Tibial artery (tissue), 4 donors: ENCODE measurements at regions not wholly inside any gene's neighbourhood (a gene's known extent, or its start where the extent isn't known, plus 50 kb on each side); places are given as distances from the start of the nearest gene placed in this dataset.

Experiments used
- DNase-seq, 2 donors: peaks; one replicate each; pipeline ENCODE4 v3.0.0-alpha.2; 2019
- H3K27ac ChIP-seq, 2 donors: fragments of 200-600 bp; sonication (generic) in 1 of 2; 1 replicate in 1 of 2; 2 replicates in 1 of 2; pipeline ENCODE4 v1.5.1; 2018 to 2019; ENCODE audit warnings: mild to moderate bottlenecking in 1 of 2
- H3K27me3 ChIP-seq, 2 donors: fragments of 200-600 bp; sonication (generic) in 1 of 2; one replicate each; pipeline versions ENCODE4 v1.5.1 to v1.6.0; 2016 to 2019
- H3K36me3 ChIP-seq, 3 donors: fragments of 200-600 bp; sonication (generic) in 2 of 3; one replicate each; pipeline ENCODE4 v1.5.1; 2016 to 2019; ENCODE audit warnings: mild to moderate bottlenecking in 2 of 3
- H3K4me1 ChIP-seq, 4 donors: fragments of 200-600 bp; sonication (generic) in 2 of 4; 1 replicate in 3 of 4; 2 replicates in 1 of 4; pipeline ENCODE4 v1.5.1; 2016 to 2019
- H3K4me3 ChIP-seq, 2 donors: fragments of 200-600 bp; sonication (generic) in 1 of 2; 1 replicate in 1 of 2; 2 replicates in 1 of 2; pipeline ENCODE4 v1.5.1; 2018 to 2019; ENCODE audit warnings: mild to moderate bottlenecking in 2 of 2
- H3K9me3 ChIP-seq, 3 donors: fragments of 200-600 bp; sonication (generic) in 1 of 3; one replicate each; pipeline ENCODE4 v1.5.1; 2016 to 2019
- intact Hi-C: fragments of 100-400 bp; cut with DNase I; formaldehyde crosslinking; loops from one replicate; pipeline ENCODE4 v1.15.0; 2023; ENCODE audit warnings: low total_unique reads
- TF ChIP-seq, protein P1 (sequence below), 2 experiments: fragments of 200-600 bp in 1 of 2; fragments of 450-650 bp in 1 of 2; IDR thresholded peaks; one replicate each; pipeline ENCODE4 v1.5.1; 2017 to 2019; ENCODE audit warnings: antibody characterized with exemption in 2 of 2, mild to moderate bottlenecking in 1 of 2, moderate library complexity in 1 of 2

DNA sequence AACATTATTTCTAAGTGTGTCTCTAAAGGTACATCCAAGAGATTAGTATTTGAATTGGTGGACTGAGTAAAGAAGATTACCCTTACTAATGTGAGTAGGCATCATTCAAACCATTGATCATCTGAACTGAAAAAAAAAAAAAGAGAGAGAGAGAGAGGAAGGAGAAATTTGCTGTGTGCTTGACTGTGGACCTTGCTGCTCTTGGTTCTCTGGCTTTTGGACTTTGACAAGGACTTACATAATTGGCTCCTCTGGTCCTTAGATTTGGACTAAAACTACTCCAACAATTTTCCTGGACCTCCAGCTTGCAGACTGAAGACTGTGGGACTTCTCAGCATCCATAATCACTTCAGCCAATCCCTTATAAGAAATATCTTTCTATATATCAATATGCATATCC is 1091.9 kb upstream of the EDIL3 start:
- Histone ChIP-seq H3K27me3 (no peaks in the 10 kb centered on the region), H3K27ac (no peak overlapping the region), H3K4me3 (no peak overlapping the region), H3K9me3 (no peaks in the 10 kb centered on the region), H3K4me1 (no peaks in the 10 kb centered on the region), H3K36me3 (no peaks in the 10 kb centered on the region)
- TF ChIP-seq, protein P1, sequence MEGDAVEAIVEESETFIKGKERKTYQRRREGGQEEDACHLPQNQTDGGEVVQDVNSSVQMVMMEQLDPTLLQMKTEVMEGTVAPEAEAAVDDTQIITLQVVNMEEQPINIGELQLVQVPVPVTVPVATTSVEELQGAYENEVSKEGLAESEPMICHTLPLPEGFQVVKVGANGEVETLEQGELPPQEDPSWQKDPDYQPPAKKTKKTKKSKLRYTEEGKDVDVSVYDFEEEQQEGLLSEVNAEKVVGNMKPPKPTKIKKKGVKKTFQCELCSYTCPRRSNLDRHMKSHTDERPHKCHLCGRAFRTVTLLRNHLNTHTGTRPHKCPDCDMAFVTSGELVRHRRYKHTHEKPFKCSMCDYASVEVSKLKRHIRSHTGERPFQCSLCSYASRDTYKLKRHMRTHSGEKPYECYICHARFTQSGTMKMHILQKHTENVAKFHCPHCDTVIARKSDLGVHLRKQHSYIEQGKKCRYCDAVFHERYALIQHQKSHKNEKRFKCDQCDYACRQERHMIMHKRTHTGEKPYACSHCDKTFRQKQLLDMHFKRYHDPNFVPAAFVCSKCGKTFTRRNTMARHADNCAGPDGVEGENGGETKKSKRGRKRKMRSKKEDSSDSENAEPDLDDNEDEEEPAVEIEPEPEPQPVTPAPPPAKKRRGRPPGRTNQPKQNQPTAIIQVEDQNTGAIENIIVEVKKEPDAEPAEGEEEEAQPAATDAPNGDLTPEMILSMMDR (IDR thresholded peaks at IDR 0.05) = no peak
- intact Hi-C loops = no loop called here
- no peak for DNase-seq

DNA sequence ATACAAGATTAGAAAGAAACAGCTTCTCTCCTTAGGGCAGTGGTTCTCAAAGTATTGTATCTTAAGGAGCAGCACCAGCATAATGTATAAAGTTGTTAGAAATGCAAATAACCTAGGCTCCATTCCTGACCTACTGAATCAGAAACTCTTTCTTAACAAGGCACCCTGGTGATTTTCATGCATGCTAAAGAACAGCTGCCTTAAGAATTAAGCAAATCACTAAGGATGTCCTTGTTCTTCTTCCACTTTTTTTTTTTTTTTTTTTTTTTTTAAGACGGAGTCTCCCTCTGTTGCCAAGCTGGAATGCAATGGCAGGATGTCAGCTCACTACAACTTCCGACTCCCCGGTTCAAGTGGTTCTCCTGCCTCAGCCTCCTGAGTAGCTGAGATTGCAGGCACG is 1095.2 kb upstream of the EDIL3 start:
- H3K27me3 ChIP-seq = no peaks in the 10 kb centered on the region
- H3K27ac ChIP-seq = no peak overlapping the region
- TF ChIP-seq, protein P1 (IDR thresholded peaks at IDR 0.05) = no peak
- H3K4me3 ChIP-seq = no peak overlapping the region
- DNase-seq = no peak
- no peaks in the 10 kb centered on the region for H3K36me3 ChIP-seq
- no peaks in the 10 kb centered on the region for H3K4me1 ChIP-seq
- intact Hi-C loops = no loop called here
- H3K9me3 ChIP-seq = no peaks in the 10 kb centered on the region

DNA sequence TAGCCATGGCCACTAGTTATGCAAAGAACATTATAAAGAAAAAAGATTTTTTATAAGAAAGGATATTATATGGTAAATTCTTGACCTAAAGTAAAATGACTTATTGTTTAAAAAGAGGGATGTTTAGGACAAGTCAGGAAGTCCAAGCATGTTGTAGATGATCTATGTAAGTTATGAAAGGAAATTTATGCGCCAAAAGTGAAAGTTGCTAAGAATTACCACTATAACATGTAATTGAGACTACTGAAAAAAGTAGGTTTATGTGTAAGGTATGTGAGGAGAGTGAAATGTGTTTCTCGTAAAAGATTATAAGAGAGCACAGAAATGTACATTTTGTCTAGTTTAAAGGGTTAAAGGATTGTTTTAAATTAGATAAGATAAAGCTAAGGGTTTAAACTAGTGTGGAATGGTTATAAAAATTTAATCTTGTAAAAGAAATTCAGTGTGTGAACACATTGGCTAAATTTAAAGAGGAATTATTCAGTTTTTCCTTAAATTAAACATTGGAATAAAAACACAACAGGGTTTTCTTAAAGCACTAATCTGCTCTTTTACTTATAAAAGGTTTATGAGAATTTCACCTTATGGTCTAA is 1100.4 kb upstream of the EDIL3 start:
- intact Hi-C loops = no loop called here
- no peaks in the 10 kb centered on the region for H3K27me3 ChIP-seq
- TF ChIP-seq, protein P1 (IDR thresholded peaks at IDR 0.05) = no peak
- no peaks in the 10 kb centered on the region for H3K36me3 ChIP-seq
- H3K4me3 ChIP-seq = no peak overlapping the region
- no peak overlapping the region for H3K27ac ChIP-seq
- DNase-seq = no peak
- no peaks in the 10 kb centered on the region for H3K9me3 ChIP-seq
- no peaks in the 10 kb centered on the region for H3K4me1 ChIP-seq

DNA sequence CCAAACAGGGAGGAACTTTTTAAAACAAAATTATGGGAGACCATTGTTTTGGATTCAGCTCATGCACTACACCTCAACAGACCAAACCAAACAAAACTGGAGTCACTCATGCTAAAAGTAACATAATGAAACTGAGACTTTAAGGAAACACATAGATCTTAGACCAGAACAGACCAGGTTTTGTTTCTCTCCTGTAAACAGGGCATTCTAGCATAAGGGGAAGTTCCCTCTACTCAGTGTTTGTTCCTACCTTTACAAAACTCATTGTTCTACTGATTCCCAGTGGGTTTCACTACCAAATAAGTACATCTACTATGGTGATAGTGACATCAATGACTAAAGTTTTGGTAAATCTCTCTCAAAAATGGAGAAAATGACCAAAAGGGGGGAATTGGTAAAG is 1103.6 kb upstream of the EDIL3 start:
- Histone ChIP-seq H3K4me3 (no peak overlapping the region), H3K36me3 (no peaks in the 10 kb centered on the region), H3K27me3 (no peaks in the 10 kb centered on the region), H3K9me3 (peaks cover 0 to 2% (median 0%) of the 10 kb centered on the region in 3 donors), H3K4me1 (no peaks in the 10 kb centered on the region), H3K27ac (no peak overlapping the region)
- intact Hi-C loops = no loop called here
- TF ChIP-seq, protein P1 (IDR thresholded peaks at IDR 0.05) = no peak
- no peak for DNase-seq

DNA sequence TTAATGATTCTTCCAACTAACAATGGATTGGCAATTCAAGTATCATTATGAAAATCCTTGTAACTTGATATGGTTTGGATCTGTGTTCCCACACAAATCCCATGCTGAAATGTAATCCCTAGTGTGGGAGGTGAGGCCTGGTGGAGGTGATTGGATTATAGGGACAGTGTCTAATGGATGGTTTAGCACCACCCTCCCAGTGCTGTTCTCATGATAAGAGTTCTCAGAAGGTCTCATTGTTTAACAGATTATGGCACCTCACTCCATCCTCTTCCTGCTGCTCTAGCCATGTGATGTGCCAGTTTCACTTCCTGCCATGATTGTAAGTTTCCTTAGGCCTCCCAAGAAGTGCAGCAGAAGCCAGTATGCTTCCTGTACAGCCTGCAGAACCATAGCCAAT is 1116.2 kb upstream of the EDIL3 start:
- no peak overlapping the region for H3K27ac ChIP-seq
- H3K4me1 ChIP-seq = no peaks in the 10 kb centered on the region
- H3K27me3 ChIP-seq = no peaks in the 10 kb centered on the region
- no peaks in the 10 kb centered on the region for H3K9me3 ChIP-seq
- intact Hi-C loops = no loop called here
- H3K36me3 ChIP-seq = no peaks in the 10 kb centered on the region
- no peak for DNase-seq
- H3K4me3 ChIP-seq = no peak overlapping the region
- TF ChIP-seq, protein P1 (IDR thresholded peaks at IDR 0.05) = no peak

DNA sequence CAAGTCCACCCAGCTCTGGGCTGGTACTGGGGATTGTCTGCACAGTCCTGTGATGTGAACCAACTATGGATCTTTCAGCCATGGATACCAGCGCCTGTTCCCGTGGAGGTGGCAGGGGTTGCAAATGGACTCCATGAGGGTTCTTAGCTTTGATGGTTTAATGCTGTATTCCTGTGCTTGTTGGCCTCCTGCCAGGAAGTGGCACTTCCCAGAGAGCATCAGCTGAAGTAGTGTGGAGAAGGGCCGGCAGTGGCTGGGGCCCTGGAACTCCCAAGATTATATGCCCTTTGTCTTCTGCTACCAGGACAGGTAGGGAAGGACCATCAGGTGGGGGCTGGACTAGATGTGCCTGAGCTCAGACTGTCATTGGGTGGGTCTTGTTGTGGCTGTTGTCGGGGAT is 1104.8 kb upstream of the COX7C start:
- H3K9me3 ChIP-seq = no peaks in the 10 kb centered on the region
- DNase-seq = no peak
- intact Hi-C loops = no loop called here

More for the DNA sequence above, 1104.8 kb upstream of the COX7C start:
- TF ChIP-seq, protein P1 (IDR thresholded peaks at IDR 0.05) = no peak
- Histone ChIP-seq H3K36me3 (no peaks in the 10 kb centered on the region), H3K27ac (no peak overlapping the region), H3K27me3 (no peaks in the 10 kb centered on the region), H3K4me1 (no peaks in the 10 kb centered on the region), H3K4me3 (no peak overlapping the region)
